ENCODE measurements at regions not wholly inside any gene's neighbourhood (a gene's known extent, or its start where the extent isn't known, plus 50 kb on each side); places are given as distances from the start of the nearest gene placed in this dataset.

- H3K36me3 ChIP-seq (ENCODE audit: insufficient read depth, low read length), result no peaks in the 10 kb centered on the region
- H3K9ac ChIP-seq (ENCODE audit: low read depth, low read length), result no peak overlapping the region
- no peaks in the 10 kb centered on the region for H3K9me3 ChIP-seq (ENCODE audit: control insufficient read depth, insufficient read depth, low read length)
- H3K4me1 ChIP-seq (ENCODE audit: insufficient read depth, low read length), result no peaks in the 10 kb centered on the region
These were observed 894.7 kb upstream of the INTU start for GRCh38 chr4:126737899-126738526.

DNA sequence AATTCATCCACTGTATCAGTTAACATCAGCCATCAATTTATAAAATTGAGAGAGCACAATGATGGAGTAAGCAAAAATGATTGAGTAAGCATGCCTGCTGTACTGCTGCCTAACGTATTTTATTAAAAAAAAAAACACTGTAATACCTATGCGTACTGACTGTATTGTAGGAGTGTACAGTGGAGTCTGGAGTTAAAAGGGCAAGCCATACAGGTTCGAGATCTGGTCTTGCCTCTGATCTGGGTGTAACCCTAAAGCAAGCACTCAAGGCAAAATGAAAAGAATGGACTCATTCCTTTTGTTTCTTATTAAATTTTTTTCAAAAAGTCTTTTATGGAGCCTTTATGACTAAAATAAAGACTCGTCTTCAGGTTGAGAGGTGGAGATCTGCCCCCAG is 894.2 kb upstream of the INTU start:
- no peaks in the 10 kb centered on the region for H3K9me3 ChIP-seq (ENCODE audit: control insufficient read depth, insufficient read depth, low read length)
- H3K36me3 ChIP-seq (ENCODE audit: insufficient read depth, low read length), result no peaks in the 10 kb centered on the region
- no peaks in the 10 kb centered on the region for H3K4me1 ChIP-seq (ENCODE audit: insufficient read depth, low read length)
- H3K9ac ChIP-seq (ENCODE audit: low read depth, low read length), result no peak overlapping the region

DNA sequence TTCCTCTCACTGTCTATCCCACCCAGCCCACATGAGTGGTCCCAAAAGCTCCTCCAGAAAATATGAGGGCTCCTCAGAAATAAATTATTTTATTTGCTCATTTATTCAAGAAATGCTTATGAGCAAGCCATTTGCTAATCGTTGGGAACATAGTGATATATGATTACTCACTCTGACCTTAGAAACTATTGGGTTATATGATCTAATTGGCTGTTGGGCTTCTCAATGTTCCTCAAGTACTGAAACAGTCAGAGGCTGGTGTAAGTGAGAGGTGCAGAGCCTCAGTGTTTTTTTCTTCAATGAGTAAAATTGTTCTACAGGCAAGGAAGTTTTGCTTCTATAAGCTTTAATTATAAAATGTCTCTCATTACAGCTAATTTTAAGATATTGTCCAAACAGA is 893.8 kb upstream of the INTU start:
- Histone ChIP-seq H3K9ac (ENCODE audit: low read depth, low read length) (no peak overlapping the region), H3K36me3 (ENCODE audit: insufficient read depth, low read length) (no peaks in the 10 kb centered on the region), H3K9me3 (ENCODE audit: control insufficient read depth, insufficient read depth, low read length) (no peaks in the 10 kb centered on the region), H3K4me1 (ENCODE audit: insufficient read depth, low read length) (no peaks in the 10 kb centered on the region)

DNA sequence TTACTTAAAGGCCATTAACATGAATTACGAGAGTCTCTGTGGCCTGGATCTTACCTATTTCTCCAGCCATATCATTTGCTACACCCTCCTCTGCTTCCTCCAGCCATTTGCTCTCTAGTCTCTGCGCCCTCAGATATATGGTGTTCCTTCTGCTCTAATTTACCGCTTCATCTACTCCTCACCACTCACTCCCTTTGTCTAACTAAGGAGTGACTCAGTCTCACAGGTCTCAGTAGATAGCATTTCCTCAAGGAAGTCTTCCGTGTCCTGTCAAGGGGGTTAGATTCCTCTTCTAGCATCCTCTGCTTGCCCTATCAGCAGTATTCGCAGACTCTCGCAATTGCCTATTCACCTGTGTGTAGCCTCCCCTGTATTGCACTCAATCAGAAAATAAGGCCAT is 892.1 kb upstream of the INTU start:
- Histone ChIP-seq H3K36me3 (ENCODE audit: insufficient read depth, low read length) (no peaks in the 10 kb centered on the region), H3K4me1 (ENCODE audit: insufficient read depth, low read length) (no peaks in the 10 kb centered on the region), H3K9me3 (ENCODE audit: control insufficient read depth, insufficient read depth, low read length) (no peaks in the 10 kb centered on the region), H3K9ac (ENCODE audit: low read depth, low read length) (no peak overlapping the region)

DNA sequence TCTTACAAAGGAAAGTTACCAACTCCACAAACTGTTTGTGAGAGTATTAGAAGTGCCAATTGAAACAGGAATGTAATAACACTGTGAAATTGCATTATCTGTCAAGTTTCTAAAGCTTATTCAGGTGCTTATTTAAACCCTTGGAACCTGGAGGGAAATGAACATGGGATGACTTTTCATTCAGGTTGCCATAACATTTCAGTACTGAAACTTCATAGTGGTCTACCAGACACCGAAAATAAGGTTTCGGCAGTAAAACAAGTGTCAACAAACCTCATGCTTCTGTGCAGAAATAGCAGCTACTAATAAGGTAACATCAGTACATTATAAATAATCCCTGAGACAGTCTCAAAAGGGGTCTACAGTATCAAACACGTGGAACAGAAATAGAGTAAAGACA is 890.7 kb upstream of the INTU start:
- Histone ChIP-seq H3K9ac (ENCODE audit: low read depth, low read length) (no peak overlapping the region), H3K4me1 (ENCODE audit: insufficient read depth, low read length) (no peaks in the 10 kb centered on the region), H3K36me3 (ENCODE audit: insufficient read depth, low read length) (no peaks in the 10 kb centered on the region), H3K9me3 (ENCODE audit: control insufficient read depth, insufficient read depth, low read length) (no peaks in the 10 kb centered on the region; the same call in 1 of the 2 replicates)

GRCh38 chr4:126742885-126743284 is 889.9 kb upstream of the INTU start:
- H3K9ac ChIP-seq (ENCODE audit: low read depth, low read length), result no peak overlapping the region
- H3K4me1 ChIP-seq (ENCODE audit: insufficient read depth, low read length), result no peaks in the 10 kb centered on the region

DNA sequence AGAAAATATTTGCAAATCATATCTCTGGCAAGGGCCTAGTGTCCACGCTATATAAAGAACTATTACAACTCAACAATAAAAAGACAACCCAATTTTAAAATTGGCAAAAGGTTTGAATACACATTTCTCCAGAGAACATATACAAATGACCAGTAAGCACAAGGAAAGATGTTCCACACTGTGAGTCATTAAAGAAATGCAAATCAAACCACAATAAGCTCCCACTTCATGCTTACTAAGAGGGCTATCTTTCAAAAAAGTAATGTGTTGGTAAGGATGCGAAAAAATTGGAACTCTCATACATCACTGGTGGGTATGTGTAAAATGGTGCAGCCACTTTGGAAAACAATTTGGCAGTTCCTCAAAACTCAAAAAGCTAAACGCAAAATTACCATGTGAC is 884.0 kb upstream of the INTU start:
- Histone ChIP-seq H3K9me3 (ENCODE audit: control insufficient read depth, insufficient read depth, low read length) (no peaks in the 10 kb centered on the region; the same call in 1 of the 2 replicates), H3K36me3 (ENCODE audit: insufficient read depth, low read length) (no peaks in the 10 kb centered on the region), H3K4me1 (ENCODE audit: insufficient read depth, low read length) (no peaks in the 10 kb centered on the region), H3K9ac (ENCODE audit: low read depth, low read length) (no peak overlapping the region)

More at GRCh38 chr4:126742885-126743284, 889.9 kb upstream of the INTU start:
- Histone ChIP-seq H3K36me3 (ENCODE audit: insufficient read depth, low read length) (no peaks in the 10 kb centered on the region), H3K9me3 (ENCODE audit: control insufficient read depth, insufficient read depth, low read length) (no peaks in the 10 kb centered on the region; the same call in 1 of the 2 replicates)

GRCh38 chr4:126750723-126751122 is 882.0 kb upstream of the INTU start:
- Histone ChIP-seq H3K4me1 (ENCODE audit: insufficient read depth, low read length) (no peaks in the 10 kb centered on the region), H3K9me3 (ENCODE audit: control insufficient read depth, insufficient read depth, low read length) (no peaks in the 10 kb centered on the region; the same call in 1 of the 2 replicates), H3K9ac (ENCODE audit: low read depth, low read length) (no peak overlapping the region), H3K36me3 (ENCODE audit: insufficient read depth, low read length) (no peaks in the 10 kb centered on the region)

DNA sequence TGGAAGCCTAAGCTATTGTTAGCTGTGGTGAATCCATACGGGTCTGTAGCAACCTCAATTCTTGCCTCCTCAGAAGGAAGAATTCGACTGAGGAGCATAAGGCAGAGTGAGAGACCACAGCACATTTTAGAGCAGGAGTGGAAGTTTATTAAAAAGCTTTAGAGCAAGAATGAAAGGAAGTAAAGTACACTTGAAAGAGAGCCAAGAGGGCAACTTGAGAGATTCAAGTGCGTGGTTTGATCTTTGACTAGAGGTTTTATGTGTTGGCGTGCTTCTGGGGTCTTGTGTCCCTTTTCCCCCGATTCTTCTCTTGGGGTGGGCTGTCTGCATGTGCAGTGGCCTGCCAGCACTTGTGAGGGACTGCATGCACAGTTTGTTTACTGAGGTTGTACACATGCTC is 880.6 kb upstream of the INTU start:
- Histone ChIP-seq H3K4me1 (ENCODE audit: insufficient read depth, low read length) (no peaks in the 10 kb centered on the region), H3K9me3 (ENCODE audit: control insufficient read depth, insufficient read depth, low read length) (no peaks in the 10 kb centered on the region), H3K36me3 (ENCODE audit: insufficient read depth, low read length) (no peaks in the 10 kb centered on the region), H3K9ac (ENCODE audit: low read depth, low read length) (no peak overlapping the region)

DNA sequence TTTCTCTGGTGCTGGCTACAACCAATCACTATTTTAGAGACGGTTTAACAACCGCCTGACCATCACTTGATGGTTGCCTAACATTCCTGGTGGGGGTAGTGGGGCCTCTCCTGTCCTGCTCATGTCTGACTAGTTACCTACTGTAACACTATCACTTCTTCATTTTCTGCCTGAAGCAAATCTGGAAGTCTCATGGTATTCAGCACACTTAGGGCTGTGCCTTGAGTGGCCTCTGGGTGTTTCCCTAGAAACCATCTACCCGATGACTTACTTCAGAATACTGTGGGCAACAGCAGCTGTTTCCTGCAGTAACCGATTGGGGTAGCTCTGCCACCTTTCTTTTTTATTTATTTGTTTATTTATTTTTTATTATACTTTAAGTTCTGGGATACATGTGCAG is 880.1 kb upstream of the INTU start:
- no peaks in the 10 kb centered on the region for H3K4me1 ChIP-seq (ENCODE audit: insufficient read depth, low read length)
- no peaks in the 10 kb centered on the region for H3K36me3 ChIP-seq (ENCODE audit: insufficient read depth, low read length)
- H3K9me3 ChIP-seq (ENCODE audit: control insufficient read depth, insufficient read depth, low read length), result no peaks in the 10 kb centered on the region

GRCh38 chr4:126753592-126753991 is 879.2 kb upstream of the INTU start:
- H3K9ac ChIP-seq (ENCODE audit: low read depth, low read length), result no peak overlapping the region

More for the DNA sequence above, 880.1 kb upstream of the INTU start:
- no peak overlapping the region for H3K9ac ChIP-seq (ENCODE audit: low read depth, low read length)

DNA sequence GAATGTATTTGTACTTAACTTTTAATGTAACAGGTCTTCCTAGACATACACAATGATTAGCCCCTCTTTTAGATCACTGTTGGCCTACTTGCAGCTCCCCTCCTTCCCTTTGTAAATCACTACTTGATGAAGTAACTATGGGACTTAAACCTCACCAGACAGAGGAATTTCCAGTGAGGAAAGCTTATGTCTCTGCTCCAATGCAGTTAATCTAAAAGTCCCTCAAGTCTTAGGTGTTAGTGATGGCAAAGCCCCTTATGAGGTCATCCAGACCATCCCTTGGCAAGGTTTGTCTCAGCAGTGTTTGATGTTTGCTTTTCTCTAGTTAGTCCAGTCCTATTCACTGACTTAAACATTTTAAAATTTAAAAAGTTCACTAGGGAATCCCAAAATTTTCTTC is 877.3 kb upstream of the INTU start:
- no peaks in the 10 kb centered on the region for H3K36me3 ChIP-seq (ENCODE audit: insufficient read depth, low read length)
- H3K9ac ChIP-seq (ENCODE audit: low read depth, low read length), result no peak overlapping the region
- H3K4me1 ChIP-seq (ENCODE audit: insufficient read depth, low read length), result no peaks in the 10 kb centered on the region
- no peaks in the 10 kb centered on the region for H3K9me3 ChIP-seq (ENCODE audit: control insufficient read depth, insufficient read depth, low read length)

More at GRCh38 chr4:126753592-126753991, 879.2 kb upstream of the INTU start:
- Histone ChIP-seq H3K9me3 (ENCODE audit: control insufficient read depth, insufficient read depth, low read length) (no peaks in the 10 kb centered on the region), H3K36me3 (ENCODE audit: insufficient read depth, low read length) (no peaks in the 10 kb centered on the region), H3K4me1 (ENCODE audit: insufficient read depth, low read length) (no peaks in the 10 kb centered on the region)

DNA sequence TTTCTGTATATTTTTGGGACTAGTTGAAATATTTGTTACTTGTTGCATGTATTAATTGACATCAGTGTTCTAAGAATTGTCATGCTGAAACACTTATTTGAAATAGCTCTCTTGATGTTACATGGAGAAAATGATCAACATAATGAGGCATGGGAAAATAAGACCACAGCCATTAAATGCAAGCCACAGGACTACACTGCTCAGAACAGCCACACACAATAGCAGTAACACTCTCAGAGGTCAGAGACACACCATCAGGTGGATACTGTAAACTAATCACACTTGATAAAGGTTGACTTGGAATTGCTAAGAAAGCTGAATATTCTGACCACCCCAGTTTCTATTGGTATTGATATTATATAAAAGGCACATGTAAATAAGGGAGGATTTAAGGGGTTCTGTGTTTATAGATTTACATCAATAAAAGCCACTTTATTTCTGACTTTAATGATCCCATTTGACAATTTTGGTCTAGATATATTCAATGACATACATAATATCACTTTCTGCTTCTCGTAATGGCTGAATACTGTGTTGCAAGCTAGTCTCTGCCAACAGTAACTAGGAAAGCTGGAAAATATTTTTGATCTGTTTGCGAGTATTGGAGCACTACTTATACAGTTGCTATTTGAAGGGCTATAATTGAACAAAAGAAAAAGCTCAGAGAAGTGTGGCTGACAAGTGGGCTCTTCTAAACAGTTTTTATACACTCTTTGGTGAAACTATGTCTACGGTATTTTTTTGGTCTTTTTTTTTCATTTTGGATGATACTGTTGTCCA is 876.5 kb upstream of the INTU start:
- Histone ChIP-seq H3K36me3 (ENCODE audit: insufficient read depth, low read length) (no peaks in the 10 kb centered on the region), H3K9me3 (ENCODE audit: control insufficient read depth, insufficient read depth, low read length) (no peaks in the 10 kb centered on the region), H3K4me1 (ENCODE audit: insufficient read depth, low read length) (no peaks in the 10 kb centered on the region), H3K9ac (ENCODE audit: low read depth, low read length) (no peak overlapping the region)

GRCh38 chr4:126757219-126757618 is 875.5 kb upstream of the INTU start:
- H3K36me3 ChIP-seq (ENCODE audit: insufficient read depth, low read length), result no peaks in the 10 kb centered on the region
- no peak overlapping the region for H3K9ac ChIP-seq (ENCODE audit: low read depth, low read length)
- H3K9me3 ChIP-seq (ENCODE audit: control insufficient read depth, insufficient read depth, low read length), result no peaks in the 10 kb centered on the region
- H3K4me1 ChIP-seq (ENCODE audit: insufficient read depth, low read length), result no peaks in the 10 kb centered on the region

DNA sequence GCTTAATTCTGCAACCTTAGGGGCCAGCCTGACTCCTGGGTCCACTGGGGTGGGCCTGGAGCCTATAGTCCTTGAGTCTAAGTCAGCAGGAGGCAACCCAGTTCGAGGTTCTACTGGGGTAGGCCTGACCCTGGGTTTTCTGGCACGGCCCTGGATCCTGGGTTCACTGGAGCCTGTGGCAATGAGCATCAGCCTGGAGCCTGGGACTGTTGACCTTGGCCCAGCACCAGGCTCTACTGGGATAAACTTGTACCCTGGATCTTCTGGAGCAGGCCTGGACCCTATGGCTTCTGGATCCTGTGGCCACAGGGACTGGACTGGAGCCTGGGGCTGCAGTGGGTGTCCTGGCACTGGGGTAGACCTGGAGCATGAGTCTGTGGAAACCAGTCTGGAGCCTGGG is 874.3 kb upstream of the INTU start:
- Histone ChIP-seq H3K9me3 (ENCODE audit: control insufficient read depth, insufficient read depth, low read length) (no peaks in the 10 kb centered on the region), H3K9ac (ENCODE audit: low read depth, low read length) (no peak overlapping the region), H3K36me3 (ENCODE audit: insufficient read depth, low read length) (no peaks in the 10 kb centered on the region), H3K4me1 (ENCODE audit: insufficient read depth, low read length) (no peaks in the 10 kb centered on the region)

Measured in ES-I3 (cell line).